ENCODE measurements at regions not wholly inside any gene's neighbourhood (a gene's known extent, or its start where the extent isn't known, plus 50 kb on each side); places are given as distances from the start of the nearest gene placed in this dataset.

DNA sequence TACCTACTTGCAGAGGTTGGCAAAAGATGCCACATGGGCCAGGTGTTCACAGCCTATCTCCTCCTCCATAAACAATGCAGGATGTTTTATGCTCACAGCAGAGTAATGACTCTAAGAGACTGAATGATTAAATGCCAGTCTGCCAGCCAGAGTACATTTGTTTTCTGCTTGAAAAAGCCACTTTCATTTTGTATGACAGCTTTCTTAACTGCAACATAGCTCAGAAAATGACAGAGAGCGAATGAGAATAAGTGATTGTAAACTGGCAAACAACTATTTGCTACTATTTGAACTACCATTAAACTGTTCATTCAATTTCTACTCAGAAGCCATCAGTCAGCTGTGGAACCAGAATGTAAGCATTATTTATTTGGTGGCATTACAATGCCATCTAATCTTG, 50.6 kb upstream of the DCC start:
- Histone ChIP-seq H4K8ac (replicated peaks; ENCODE audit: insufficient read length, low read depth, low read length) (no peak overlapping the region), H3K18ac (ENCODE audit: insufficient read length, low read depth, low read length) (no peak overlapping the region), H3K79me2 (ENCODE audit: insufficient read depth, low read length) (no peaks in the 10 kb centered on the region), H3K4me1 (ENCODE audit: insufficient read depth, low read length) (peaks cover 8% of the 10 kb centered on the region), H2BK120ac (ENCODE audit: low read depth, low read length, poor library complexity, severe bottlenecking) (no peak overlapping the region), H3K9ac (ENCODE audit: extremely low read depth, insufficient read length, low read length) (no peak overlapping the region), H4K5ac (ENCODE audit: insufficient read length, low read depth, low read length) (no peak overlapping the region), H3K23ac (ENCODE audit: insufficient read length, low read depth, low read length) (no peak overlapping the region), H3K79me1 (ENCODE audit: insufficient read depth, low read depth, low read length, poor library complexity, severe bottlenecking) (no peaks in the 10 kb centered on the region), H3K27ac (ENCODE audit: insufficient read length, low read depth, low read length) (no peak overlapping the region), H3K23me2 (ENCODE audit: insufficient read length, low read depth, low read length, poor library complexity, severe bottlenecking) (no peaks in the 10 kb centered on the region), H2BK12ac (ENCODE audit: insufficient read length, low read depth, low read length) (no peak overlapping the region), H3K27me3 (ENCODE audit: insufficient read depth, low read length) (no peaks in the 10 kb centered on the region), H3K14ac (ENCODE audit: insufficient read depth, low read length) (no peak overlapping the region), H2AFZ (ENCODE audit: low read length) (no peak overlapping the region), H2BK20ac (ENCODE audit: low read depth, low read length, poor library complexity, severe bottlenecking) (no peak overlapping the region), H2BK15ac (ENCODE audit: low read depth, low read length) (no peak overlapping the region), H3T11ph (ENCODE audit: low read length) (no peak overlapping the region), H4K20me1 (ENCODE audit: control insufficient read depth, insufficient read depth, insufficient read length) (no peaks in the 10 kb centered on the region), H4K91ac (ENCODE audit: insufficient read length, low read depth, low read length) (no peak overlapping the region), H2AK5ac (ENCODE audit: insufficient read length, low read length) (no peak overlapping the region), H3K4me2 (ENCODE audit: insufficient read depth, insufficient read length, low read length) (no peak overlapping the region), H3K56ac (ENCODE audit: insufficient read length, low read depth, low read length) (no peak overlapping the region), H2BK5ac (ENCODE audit: insufficient read length, low read length) (no peak overlapping the region), H3K4ac (ENCODE audit: low read depth, low read length) (no peak overlapping the region), H3K9me3 (ENCODE audit: control insufficient read depth, low read depth, low read length) (no peaks in the 10 kb centered on the region)
- Mint-ChIP-seq H3K9me3 (no peaks in the 10 kb centered on the region), H3K4me1 (peaks cover 9 to 20% of the 10 kb centered on the region in 2 experiments), H3K27ac (no peak overlapping the region), H3K36me3 (ENCODE audit: insufficient read depth in 1 of 3, low read depth in 3 of 3) (peaks cover 0 to 2% (median 0%) of the 10 kb centered on the region in 3 experiments; a peak in 1 of 7 replicates), H3K4me3 (no peak overlapping the region), H3K27me3 (ENCODE audit: low read depth) (no peaks in the 10 kb centered on the region; the same call in 1 of the 2 replicates)
- TF ChIP-seq, protein P1, sequence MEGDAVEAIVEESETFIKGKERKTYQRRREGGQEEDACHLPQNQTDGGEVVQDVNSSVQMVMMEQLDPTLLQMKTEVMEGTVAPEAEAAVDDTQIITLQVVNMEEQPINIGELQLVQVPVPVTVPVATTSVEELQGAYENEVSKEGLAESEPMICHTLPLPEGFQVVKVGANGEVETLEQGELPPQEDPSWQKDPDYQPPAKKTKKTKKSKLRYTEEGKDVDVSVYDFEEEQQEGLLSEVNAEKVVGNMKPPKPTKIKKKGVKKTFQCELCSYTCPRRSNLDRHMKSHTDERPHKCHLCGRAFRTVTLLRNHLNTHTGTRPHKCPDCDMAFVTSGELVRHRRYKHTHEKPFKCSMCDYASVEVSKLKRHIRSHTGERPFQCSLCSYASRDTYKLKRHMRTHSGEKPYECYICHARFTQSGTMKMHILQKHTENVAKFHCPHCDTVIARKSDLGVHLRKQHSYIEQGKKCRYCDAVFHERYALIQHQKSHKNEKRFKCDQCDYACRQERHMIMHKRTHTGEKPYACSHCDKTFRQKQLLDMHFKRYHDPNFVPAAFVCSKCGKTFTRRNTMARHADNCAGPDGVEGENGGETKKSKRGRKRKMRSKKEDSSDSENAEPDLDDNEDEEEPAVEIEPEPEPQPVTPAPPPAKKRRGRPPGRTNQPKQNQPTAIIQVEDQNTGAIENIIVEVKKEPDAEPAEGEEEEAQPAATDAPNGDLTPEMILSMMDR (conservative IDR thresholded peaks at IDR 0.05) = no peak
- WGBS (ENCODE audit: extremely low coverage, insufficient read length, low lambda C conversion rate) = no CpG with 5 or more reads among the region's 1 CpG
- no peak for DNase-seq
